ENCODE measurements at regions not wholly inside any gene's neighbourhood (a gene's known extent, or its start where the extent isn't known, plus 50 kb on each side); places are given as distances from the start of the nearest gene placed in this dataset.

GRCh38 chr1:112060261-112060660, 70.8 kb upstream of the KCND3 start (continued):
- no peak for TF ChIP-seq PTTG1 (tag; IDR thresholded peaks at IDR 0.05; ENCODE audit: low read depth)

DNA sequence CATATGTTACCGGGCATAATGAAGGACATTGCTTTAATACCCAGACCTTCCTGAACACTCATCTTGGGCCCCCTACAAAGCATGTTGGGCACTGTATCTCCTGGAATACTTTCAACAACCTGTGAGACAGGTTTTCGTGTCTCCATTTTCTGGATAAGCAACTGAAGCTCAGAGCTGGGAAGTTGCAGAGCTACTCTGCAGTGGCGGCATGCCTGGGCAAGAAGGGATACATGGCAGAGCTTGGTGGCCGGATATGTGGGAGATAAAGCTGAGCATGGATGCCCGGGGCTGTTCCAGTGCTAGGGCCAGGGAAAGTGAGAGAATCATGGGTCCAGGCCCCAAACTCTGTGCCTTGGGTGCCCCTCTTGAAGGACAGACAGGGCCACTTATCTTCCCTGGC, 71.6 kb upstream of the KCND3 start:
- ATAC-seq = no peak
- no TSS peak for BruUV-seq (replicated peaks)

More for the DNA sequence above, 71.6 kb upstream of the KCND3 start:
- Histone ChIP-seq H3K27me3 (ENCODE audit: control insufficient read depth in 2 of 2, insufficient read depth in 2 of 2, low read length in 2 of 2) (peaks cover 0 to 5% of the 10 kb centered on the region in 2 experiments; a peak in 2 of 5 replicates), H2AFZ (ENCODE audit: low read depth, low read length) (no peak overlapping the region), H3K4me1 (replicated peaks in 1 of 2; ENCODE audit: control insufficient read depth in 2 of 2, insufficient read depth in 2 of 2, low read length in 2 of 2) (no peaks in the 10 kb centered on the region), H3K9me1 (ENCODE audit: control insufficient read depth, insufficient read depth, low read length) (no peaks in the 10 kb centered on the region), H3K4me2 (ENCODE audit: insufficient read depth, low read length) (no peak overlapping the region), H3K27ac (ENCODE audit: extremely low read depth, low read depth, low read length) (no peak overlapping the region), H3K9me3 (replicated peaks; ENCODE audit: control insufficient read depth, insufficient read depth, low read depth, low read length) (no peaks in the 10 kb centered on the region), H3K36me3 (ENCODE audit: control insufficient read depth, insufficient read depth, low read length) (no peaks in the 10 kb centered on the region), H3K9ac (ENCODE audit: insufficient read depth in 1 of 2, low read depth in 2 of 2, low read length in 2 of 2) (no peak overlapping the region), H4K20me1 (replicated peaks; ENCODE audit: control insufficient read depth, insufficient read depth, low read length) (no peaks in the 10 kb centered on the region), H3K4me3 (no peak overlapping the region), H3K79me2 (ENCODE audit: control insufficient read depth, insufficient read depth, low read length) (no peaks in the 10 kb centered on the region)
- WGBS (ENCODE audit: insufficient coverage, low coverage, missing lambda C conversion rate) = 0% methylated on average over 5 of the region's 5 CpGs
- no peak for DNase-seq (ENCODE audit: extremely low read depth in 1 of 4, low spot score in 3 of 4)
- CTCF ChIA-PET (ENCODE audit: low intra/inter-chr PET ratio) = no interaction called here
- intact Hi-C loops (cut with micrococcal nuclease) = no loop called here
- in situ Hi-C loops (cut with MboI) = no loop called here
- no peak for FAIRE-seq
- TF ChIP-seq TOE1 (IDR thresholded peaks at IDR 0.05; ENCODE audit: borderline replicate concordance) (no peak), TOE1 (CRISPR knock-in tag; IDR thresholded peaks at IDR 0.05; ENCODE audit: borderline replicate concordance, low read depth) (no peak), ETS2 (tag; IDR thresholded peaks at IDR 0.05; ENCODE audit: borderline replicate concordance, poor library complexity, severe bottlenecking) (no peak), SFPQ (IDR thresholded peaks at IDR 0.05; ENCODE audit: low read depth, low read length) (no peak), COPS2 (conservative IDR thresholded peaks at IDR 0.05) (no peak), SREBF2 (CRISPR knock-in tag; IDR thresholded peaks at IDR 0.05) (no peak), KDM1A (IDR thresholded peaks at IDR 0.05) (no peak), BRD4 (IDR thresholded peaks at IDR 0.05) (no peak)
- TF ChIP-seq, protein P1, sequence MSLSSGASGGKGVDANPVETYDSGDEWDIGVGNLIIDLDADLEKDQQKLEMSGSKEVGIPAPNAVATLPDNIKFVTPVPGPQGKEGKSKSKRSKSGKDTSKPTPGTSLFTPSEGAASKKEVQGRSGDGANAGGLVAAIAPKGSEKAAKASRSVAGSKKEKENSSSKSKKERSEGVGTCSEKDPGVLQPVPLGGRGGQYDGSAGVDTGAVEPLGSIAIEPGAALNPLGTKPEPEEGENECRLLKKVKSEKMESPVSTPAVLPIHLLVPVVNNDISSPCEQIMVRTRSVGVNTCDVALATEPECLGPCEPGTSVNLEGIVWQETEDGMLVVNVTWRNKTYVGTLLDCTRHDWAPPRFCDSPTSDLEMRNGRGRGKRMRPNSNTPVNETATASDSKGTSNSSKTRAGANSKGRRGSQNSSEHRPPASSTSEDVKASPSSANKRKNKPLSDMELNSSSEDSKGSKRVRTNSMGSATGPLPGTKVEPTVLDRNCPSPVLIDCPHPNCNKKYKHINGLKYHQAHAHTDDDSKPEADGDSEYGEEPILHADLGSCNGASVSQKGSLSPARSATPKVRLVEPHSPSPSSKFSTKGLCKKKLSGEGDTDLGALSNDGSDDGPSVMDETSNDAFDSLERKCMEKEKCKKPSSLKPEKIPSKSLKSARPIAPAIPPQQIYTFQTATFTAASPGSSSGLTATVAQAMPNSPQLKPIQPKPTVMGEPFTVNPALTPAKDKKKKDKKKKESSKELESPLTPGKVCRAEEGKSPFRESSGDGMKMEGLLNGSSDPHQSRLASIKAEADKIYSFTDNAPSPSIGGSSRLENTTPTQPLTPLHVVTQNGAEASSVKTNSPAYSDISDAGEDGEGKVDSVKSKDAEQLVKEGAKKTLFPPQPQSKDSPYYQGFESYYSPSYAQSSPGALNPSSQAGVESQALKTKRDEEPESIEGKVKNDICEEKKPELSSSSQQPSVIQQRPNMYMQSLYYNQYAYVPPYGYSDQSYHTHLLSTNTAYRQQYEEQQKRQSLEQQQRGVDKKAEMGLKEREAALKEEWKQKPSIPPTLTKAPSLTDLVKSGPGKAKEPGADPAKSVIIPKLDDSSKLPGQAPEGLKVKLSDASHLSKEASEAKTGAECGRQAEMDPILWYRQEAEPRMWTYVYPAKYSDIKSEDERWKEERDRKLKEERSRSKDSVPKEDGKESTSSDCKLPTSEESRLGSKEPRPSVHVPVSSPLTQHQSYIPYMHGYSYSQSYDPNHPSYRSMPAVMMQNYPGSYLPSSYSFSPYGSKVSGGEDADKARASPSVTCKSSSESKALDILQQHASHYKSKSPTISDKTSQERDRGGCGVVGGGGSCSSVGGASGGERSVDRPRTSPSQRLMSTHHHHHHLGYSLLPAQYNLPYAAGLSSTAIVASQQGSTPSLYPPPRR (CRISPR knock-in tag; IDR thresholded peaks at IDR 0.05; ENCODE audit: borderline replicate concordance) = no peak
- TF ChIP-seq, protein P2, sequence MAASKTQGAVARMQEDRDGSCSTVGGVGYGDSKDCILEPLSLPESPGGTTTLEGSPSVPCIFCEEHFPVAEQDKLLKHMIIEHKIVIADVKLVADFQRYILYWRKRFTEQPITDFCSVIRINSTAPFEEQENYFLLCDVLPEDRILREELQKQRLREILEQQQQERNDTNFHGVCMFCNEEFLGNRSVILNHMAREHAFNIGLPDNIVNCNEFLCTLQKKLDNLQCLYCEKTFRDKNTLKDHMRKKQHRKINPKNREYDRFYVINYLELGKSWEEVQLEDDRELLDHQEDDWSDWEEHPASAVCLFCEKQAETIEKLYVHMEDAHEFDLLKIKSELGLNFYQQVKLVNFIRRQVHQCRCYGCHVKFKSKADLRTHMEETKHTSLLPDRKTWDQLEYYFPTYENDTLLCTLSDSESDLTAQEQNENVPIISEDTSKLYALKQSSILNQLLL (CRISPR knock-in tag; IDR thresholded peaks at IDR 0.05; ENCODE audit: borderline replicate concordance) = no peak
- TF ChIP-seq, protein P3, sequence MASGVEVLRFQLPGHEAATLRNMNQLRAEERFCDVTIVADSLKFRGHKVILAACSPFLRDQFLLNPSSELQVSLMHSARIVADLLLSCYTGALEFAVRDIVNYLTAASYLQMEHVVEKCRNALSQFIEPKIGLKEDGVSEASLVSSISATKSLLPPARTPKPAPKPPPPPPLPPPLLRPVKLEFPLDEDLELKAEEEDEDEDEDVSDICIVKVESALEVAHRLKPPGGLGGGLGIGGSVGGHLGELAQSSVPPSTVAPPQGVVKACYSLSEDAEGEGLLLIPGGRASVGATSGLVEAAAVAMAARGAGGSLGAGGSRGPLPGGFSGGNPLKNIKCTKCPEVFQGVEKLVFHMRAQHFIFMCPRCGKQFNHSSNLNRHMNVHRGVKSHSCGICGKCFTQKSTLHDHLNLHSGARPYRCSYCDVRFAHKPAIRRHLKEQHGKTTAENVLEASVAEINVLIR (CRISPR knock-in tag; IDR thresholded peaks at IDR 0.05) = no peak
- POLR2A ChIA-PET = interaction anchor here (0.6 kb wide), 1 partner anchor 42 kb away, joined by 3 read pairs; no protein-coding TSS in a partner anchor

All from K562 (cell line).